ENCODE measurements at regions not wholly inside any gene's neighbourhood (a gene's known extent, or its start where the extent isn't known, plus 50 kb on each side); places are given as distances from the start of the nearest gene placed in this dataset.

DNA sequence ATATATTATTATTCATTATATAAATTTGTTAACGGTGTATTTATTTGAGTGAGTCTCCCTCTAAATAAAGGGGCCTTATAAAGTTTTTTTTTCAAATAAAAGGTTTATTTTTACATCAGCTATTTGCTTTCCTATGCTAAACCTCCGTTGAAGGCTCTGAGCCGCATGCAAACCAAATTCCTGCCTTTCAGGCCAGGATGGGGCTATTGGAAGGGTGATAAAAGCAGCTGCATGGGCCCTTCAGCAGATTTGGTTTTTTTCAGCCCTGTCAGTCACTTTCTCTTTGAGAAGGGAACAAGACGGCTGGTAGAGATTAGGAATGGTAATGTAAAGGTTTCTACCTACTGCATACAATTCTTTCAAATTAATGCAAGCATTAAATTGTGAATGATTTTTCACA lies 244.2 kb downstream of the WNT5A start:
- peaks cover 2% of the 10 kb centered on the region for H3K36me3 Mint-ChIP-seq (ENCODE audit: insufficient read depth)
- DNase-seq (ENCODE audit: low spot score, unreplicated experiment): no peak
- peaks cover 16% of the 10 kb centered on the region for H3K4me1 Mint-ChIP-seq (ENCODE audit: low read depth)
- peaks cover 3% of the 10 kb centered on the region for H3K9me3 Mint-ChIP-seq (ENCODE audit: low read depth)
- H3K27me3 Mint-ChIP-seq: peaks cover 14% of the 10 kb centered on the region
- TF ChIP-seq, protein P1, sequence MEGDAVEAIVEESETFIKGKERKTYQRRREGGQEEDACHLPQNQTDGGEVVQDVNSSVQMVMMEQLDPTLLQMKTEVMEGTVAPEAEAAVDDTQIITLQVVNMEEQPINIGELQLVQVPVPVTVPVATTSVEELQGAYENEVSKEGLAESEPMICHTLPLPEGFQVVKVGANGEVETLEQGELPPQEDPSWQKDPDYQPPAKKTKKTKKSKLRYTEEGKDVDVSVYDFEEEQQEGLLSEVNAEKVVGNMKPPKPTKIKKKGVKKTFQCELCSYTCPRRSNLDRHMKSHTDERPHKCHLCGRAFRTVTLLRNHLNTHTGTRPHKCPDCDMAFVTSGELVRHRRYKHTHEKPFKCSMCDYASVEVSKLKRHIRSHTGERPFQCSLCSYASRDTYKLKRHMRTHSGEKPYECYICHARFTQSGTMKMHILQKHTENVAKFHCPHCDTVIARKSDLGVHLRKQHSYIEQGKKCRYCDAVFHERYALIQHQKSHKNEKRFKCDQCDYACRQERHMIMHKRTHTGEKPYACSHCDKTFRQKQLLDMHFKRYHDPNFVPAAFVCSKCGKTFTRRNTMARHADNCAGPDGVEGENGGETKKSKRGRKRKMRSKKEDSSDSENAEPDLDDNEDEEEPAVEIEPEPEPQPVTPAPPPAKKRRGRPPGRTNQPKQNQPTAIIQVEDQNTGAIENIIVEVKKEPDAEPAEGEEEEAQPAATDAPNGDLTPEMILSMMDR (IDR thresholded peaks at IDR 0.05; ENCODE audit: unreplicated experiment): no peak
- no peak overlapping the region for H3K4me3 Mint-ChIP-seq (ENCODE audit: low read depth)
- no peak overlapping the region for H3K27ac Mint-ChIP-seq

DNA sequence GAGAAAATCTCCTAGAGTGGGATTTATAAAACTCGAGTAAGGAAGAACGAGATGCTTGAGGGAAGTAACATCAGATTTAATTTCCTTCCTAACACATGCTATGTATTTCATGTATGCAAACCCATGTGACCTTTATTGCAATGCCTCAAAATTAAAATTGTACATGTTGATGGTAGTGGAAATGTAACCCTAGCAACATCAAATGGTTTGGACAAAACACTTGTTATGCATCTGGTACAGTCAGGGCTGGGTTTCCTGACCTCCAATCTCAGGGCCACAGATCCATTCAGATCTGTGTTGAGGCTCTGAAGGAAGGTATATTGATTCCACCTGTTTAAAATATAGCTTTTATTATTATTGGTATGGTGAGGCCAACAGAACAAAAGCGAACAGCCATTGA lies 246.0 kb downstream of the WNT5A start:
- no peak for DNase-seq (ENCODE audit: low spot score, unreplicated experiment)
- Mint-ChIP-seq H3K27ac (no peak overlapping the region), H3K4me1 (ENCODE audit: low read depth) (peaks cover 9% of the 10 kb centered on the region), H3K9me3 (ENCODE audit: low read depth) (no peaks in the 10 kb centered on the region), H3K4me3 (ENCODE audit: low read depth) (no peak overlapping the region), H3K36me3 (ENCODE audit: insufficient read depth) (no peaks in the 10 kb centered on the region), H3K27me3 (peaks cover 11% of the 10 kb centered on the region)
- TF ChIP-seq, protein P1 (IDR thresholded peaks at IDR 0.05; ENCODE audit: unreplicated experiment): no peak

DNA sequence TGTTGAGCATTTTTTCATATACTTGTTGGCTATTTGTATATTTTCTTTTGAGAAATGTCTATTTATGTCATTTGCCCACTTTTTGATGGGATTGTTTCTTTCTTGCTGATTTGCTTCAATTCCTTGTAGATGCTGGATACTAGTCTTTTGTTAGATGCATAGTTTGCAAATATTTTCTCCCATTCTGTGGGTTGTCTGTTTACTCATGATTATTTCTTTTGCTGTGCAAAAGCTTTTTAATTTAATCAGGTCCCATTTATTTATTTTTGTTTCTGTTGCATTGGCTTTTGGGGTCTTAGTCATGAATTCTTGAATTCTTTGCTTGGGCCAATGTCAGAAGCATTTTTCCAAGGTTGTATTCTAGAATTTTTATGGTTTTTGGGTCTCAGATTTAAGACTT lies 251.7 kb downstream of the WNT5A start:
- Mint-ChIP-seq H3K36me3 (ENCODE audit: insufficient read depth) (no peaks in the 10 kb centered on the region), H3K4me1 (ENCODE audit: low read depth) (no peaks in the 10 kb centered on the region), H3K4me3 (ENCODE audit: low read depth) (no peak overlapping the region), H3K9me3 (ENCODE audit: low read depth) (no peaks in the 10 kb centered on the region), H3K27me3 (peaks cover 15% of the 10 kb centered on the region), H3K27ac (no peak overlapping the region)
- no peak for DNase-seq (ENCODE audit: low spot score, unreplicated experiment)
- TF ChIP-seq, protein P1 (IDR thresholded peaks at IDR 0.05; ENCODE audit: unreplicated experiment): no peak

DNA sequence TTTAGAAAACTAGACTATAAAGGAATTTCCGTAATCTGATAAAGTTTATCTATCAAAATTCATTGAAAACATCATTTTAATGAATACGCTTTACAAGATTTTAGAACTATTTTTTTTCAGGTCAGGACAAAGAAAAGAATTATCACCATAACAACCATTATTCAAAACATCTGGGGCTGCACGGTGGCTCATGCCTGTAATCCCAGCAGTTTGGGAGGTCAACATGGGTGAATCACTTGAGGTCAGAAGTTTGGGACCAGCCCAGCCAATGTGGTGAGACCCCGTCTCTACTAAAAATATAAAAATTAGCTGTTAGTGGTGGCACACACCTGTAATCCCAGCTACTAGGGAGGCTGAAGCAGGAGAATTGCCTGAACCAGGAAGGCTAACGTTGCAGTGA lies 260.4 kb downstream of the WNT5A start:
- no peak for DNase-seq (ENCODE audit: low spot score, unreplicated experiment)
- Mint-ChIP-seq H3K27ac (no peak overlapping the region), H3K4me1 (ENCODE audit: low read depth) (no peaks in the 10 kb centered on the region), H3K27me3 (peaks cover 9% of the 10 kb centered on the region), H3K36me3 (ENCODE audit: insufficient read depth) (no peaks in the 10 kb centered on the region), H3K9me3 (ENCODE audit: low read depth) (peaks cover 3% of the 10 kb centered on the region), H3K4me3 (ENCODE audit: low read depth) (no peak overlapping the region)
- TF ChIP-seq, protein P1 (IDR thresholded peaks at IDR 0.05; ENCODE audit: unreplicated experiment): no peak

DNA sequence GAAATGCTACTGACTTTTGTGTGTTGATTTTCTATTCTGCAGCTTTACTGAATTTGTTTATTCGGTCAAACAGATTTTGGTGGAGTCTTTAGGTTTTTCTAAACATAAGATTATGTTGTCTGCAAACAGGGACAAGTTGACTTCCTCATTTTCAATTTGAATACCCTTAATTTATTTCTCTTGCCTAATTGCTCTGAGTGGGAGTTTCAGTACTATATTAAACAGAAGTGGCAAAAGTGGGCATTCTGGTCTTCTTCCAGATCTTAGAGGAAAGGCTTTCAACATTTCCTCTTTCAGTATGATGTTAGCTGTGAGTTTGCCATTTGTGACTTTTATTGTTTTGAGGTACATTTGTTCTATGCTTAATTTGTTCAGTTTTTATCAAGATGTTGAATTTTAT lies 268.5 kb downstream of the WNT5A start:
- peaks cover 38% of the 10 kb centered on the region for H3K9me3 Mint-ChIP-seq (ENCODE audit: low read depth)
- H3K27ac Mint-ChIP-seq: no peak overlapping the region
- H3K4me3 Mint-ChIP-seq (ENCODE audit: low read depth): no peak overlapping the region
- TF ChIP-seq, protein P1 (IDR thresholded peaks at IDR 0.05; ENCODE audit: unreplicated experiment): no peak
- H3K27me3 Mint-ChIP-seq: peaks cover 3% of the 10 kb centered on the region
- H3K4me1 Mint-ChIP-seq (ENCODE audit: low read depth): no peaks in the 10 kb centered on the region
- no peaks in the 10 kb centered on the region for H3K36me3 Mint-ChIP-seq (ENCODE audit: insufficient read depth)
- no peak for DNase-seq (ENCODE audit: low spot score, unreplicated experiment)
